ENCODE measurements at regions not wholly inside any gene's neighbourhood (a gene's known extent, or its start where the extent isn't known, plus 50 kb on each side); places are given as distances from the start of the nearest gene placed in this dataset.

- TF ChIP-seq FOXA1 (IDR thresholded peaks at IDR 0.05) (no peak), ZBTB33 (IDR thresholded peaks at IDR 0.05) (no peak), RXRA (IDR thresholded peaks at IDR 0.05) (no peak), GABPA (IDR thresholded peaks at IDR 0.05 in 1 of 2, conservative IDR thresholded peaks at IDR 0.05 in 1 of 2) (no peak), EGR1 (IDR thresholded peaks at IDR 0.05; ENCODE audit: low read depth in 2 of 2) (no peak), RAD21 (IDR thresholded peaks at IDR 0.05) (no peak)
Observed at GRCh38 chr2:176709991-176710390, 440.7 kb downstream of the MTX2 start.

GRCh38 chr2:176710657-176711186 is 441.5 kb downstream of the MTX2 start:
- no peak for DNase-seq (ENCODE audit: low spot score)
- Histone ChIP-seq H3K36me3 (ENCODE audit: control insufficient read depth in 4 of 4, insufficient read depth in 3 of 4, low read depth in 1 of 4, low read length in 3 of 4) (no peaks in the 10 kb centered on the region), H3K27me3 (ENCODE audit: control insufficient read depth in 4 of 4, insufficient read depth in 4 of 4, low read length in 3 of 4) (no peaks in the 10 kb centered on the region), H3K9me3 (ENCODE audit: control insufficient read depth in 4 of 4, low read length in 3 of 4) (no peaks in the 10 kb centered on the region), H3K4me1 (ENCODE audit: control insufficient read depth in 4 of 4, insufficient read depth in 4 of 4, low read length in 3 of 4) (no peaks in the 10 kb centered on the region), H3K9ac (ENCODE audit: low read depth in 1 of 2, low read length in 2 of 2) (no peak overlapping the region), H3K27ac (ENCODE audit: low read depth in 1 of 2, low read length in 2 of 2) (no peak overlapping the region), H3K4me3 (ENCODE audit: low read depth in 1 of 3, low read length in 3 of 3) (no peak overlapping the region)
- TF ChIP-seq MAX (IDR thresholded peaks at IDR 0.05) (no peak), RXRA (IDR thresholded peaks at IDR 0.05) (no peak), YY1 (IDR thresholded peaks at IDR 0.05) (no peak)
- 69% methylated on average over 7 of the region's 7 CpGs for WGBS

More at GRCh38 chr2:176709991-176710390, 440.7 kb downstream of the MTX2 start:
- DNase-seq (ENCODE audit: low spot score), result no peak
- no peaks in the 10 kb centered on the region for H3K36me3 ChIP-seq (ENCODE audit: control insufficient read depth in 4 of 4, insufficient read depth in 3 of 4, low read depth in 1 of 4, low read length in 3 of 4)
- no peaks in the 10 kb centered on the region for H3K4me1 ChIP-seq (ENCODE audit: control insufficient read depth in 4 of 4, insufficient read depth in 4 of 4, low read length in 3 of 4)
- no peak overlapping the region for H3K4me3 ChIP-seq (ENCODE audit: low read depth in 1 of 3, low read length in 3 of 3)
- 91% methylated on average over 2 of the region's 2 CpGs for WGBS
- H3K27me3 ChIP-seq (ENCODE audit: control insufficient read depth in 4 of 4, insufficient read depth in 4 of 4, low read length in 3 of 4), result peaks cover 0 to 3% (median 0%) of the 10 kb centered on the region in 4 donors
- H3K9ac ChIP-seq (ENCODE audit: low read depth in 1 of 2, low read length in 2 of 2), result no peak overlapping the region
- H3K9me3 ChIP-seq (ENCODE audit: control insufficient read depth in 4 of 4, low read length in 3 of 4), result no peaks in the 10 kb centered on the region
- no peak overlapping the region for H3K27ac ChIP-seq (ENCODE audit: low read depth in 1 of 2, low read length in 2 of 2)

- Histone ChIP-seq H3K4me3 (ENCODE audit: low read depth in 1 of 3, low read length in 3 of 3) (no peak overlapping the region), H3K9ac (ENCODE audit: low read depth in 1 of 2, low read length in 2 of 2) (no peak overlapping the region), H3K27me3 (ENCODE audit: control insufficient read depth in 4 of 4, insufficient read depth in 4 of 4, low read length in 3 of 4) (no peaks in the 10 kb centered on the region), H3K9me3 (ENCODE audit: control insufficient read depth in 4 of 4, low read length in 3 of 4) (no peaks in the 10 kb centered on the region), H3K36me3 (ENCODE audit: control insufficient read depth in 4 of 4, insufficient read depth in 3 of 4, low read depth in 1 of 4, low read length in 3 of 4) (no peaks in the 10 kb centered on the region), H3K4me1 (ENCODE audit: control insufficient read depth in 4 of 4, insufficient read depth in 4 of 4, low read length in 3 of 4) (peaks cover 0 to 5% (median 0%) of the 10 kb centered on the region in 4 donors), H3K27ac (ENCODE audit: low read depth in 1 of 2, low read length in 2 of 2) (no peak overlapping the region)
- DNase-seq (ENCODE audit: low spot score), result no peak
- WGBS, result 82% methylated on average over 3 of the region's 3 CpGs
- TF ChIP-seq REST (IDR thresholded peaks at IDR 0.05), result no peak
- TF ChIP-seq ATF3 (IDR thresholded peaks at IDR 0.05), result no peak
- TF ChIP-seq EGR1 (IDR thresholded peaks at IDR 0.05; ENCODE audit: low read depth in 2 of 2), result no peak
- TF ChIP-seq YY1 (IDR thresholded peaks at IDR 0.05), result no peak
- TF ChIP-seq HNF4A (conservative IDR thresholded peaks at IDR 0.05), result no peak
- TF ChIP-seq NR2F2 (IDR thresholded peaks at IDR 0.05), result no peak
- no peak for TF ChIP-seq RXRA (IDR thresholded peaks at IDR 0.05)
- no peak for TF ChIP-seq RAD21 (IDR thresholded peaks at IDR 0.05)
- TF ChIP-seq TAF1 (conservative IDR thresholded peaks at IDR 0.05), result no peak
- TF ChIP-seq JUND (IDR thresholded peaks at IDR 0.05), result no peak
- TF ChIP-seq HNF4G (IDR thresholded peaks at IDR 0.05), result no peak
- TF ChIP-seq ZBTB33 (IDR thresholded peaks at IDR 0.05), result no peak
Observed at GRCh38 chr2:176725873-176726645, 456.8 kb downstream of the MTX2 start.
